ENCODE measurements at regions not wholly inside any gene's neighbourhood (a gene's known extent, or its start where the extent isn't known, plus 50 kb on each side); places are given as distances from the start of the nearest gene placed in this dataset.

GRCh38 chr5:54927097-54927746, 58.2 kb downstream of the ESM1 start:
- DNase-seq (ENCODE audit: low read depth), result no peak

- no peak for DNase-seq (ENCODE audit: low read depth)
Measured at GRCh38 chr5:54924487-54924886, 60.9 kb downstream of the ESM1 start.

DNA sequence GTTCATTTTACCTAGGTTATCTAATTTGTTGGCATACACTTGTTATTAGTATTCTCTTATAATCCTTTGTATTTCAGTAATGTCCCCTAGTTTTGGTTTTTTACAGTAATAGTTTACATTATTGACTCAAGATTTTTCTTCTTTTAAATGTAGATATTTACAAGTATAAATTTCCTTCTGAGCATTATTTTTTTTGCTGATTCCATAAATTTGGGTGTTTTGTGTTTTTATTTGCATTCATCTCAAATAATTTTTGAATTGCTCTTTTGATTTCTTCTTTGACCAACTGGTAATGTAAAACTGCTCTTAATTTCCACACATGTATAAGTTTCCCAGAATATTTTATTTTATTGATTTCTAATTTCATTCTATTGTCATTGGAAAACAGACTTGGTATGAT, 68.1 kb downstream of the ESM1 start:
- no peak for DNase-seq (ENCODE audit: low read depth)

DNA sequence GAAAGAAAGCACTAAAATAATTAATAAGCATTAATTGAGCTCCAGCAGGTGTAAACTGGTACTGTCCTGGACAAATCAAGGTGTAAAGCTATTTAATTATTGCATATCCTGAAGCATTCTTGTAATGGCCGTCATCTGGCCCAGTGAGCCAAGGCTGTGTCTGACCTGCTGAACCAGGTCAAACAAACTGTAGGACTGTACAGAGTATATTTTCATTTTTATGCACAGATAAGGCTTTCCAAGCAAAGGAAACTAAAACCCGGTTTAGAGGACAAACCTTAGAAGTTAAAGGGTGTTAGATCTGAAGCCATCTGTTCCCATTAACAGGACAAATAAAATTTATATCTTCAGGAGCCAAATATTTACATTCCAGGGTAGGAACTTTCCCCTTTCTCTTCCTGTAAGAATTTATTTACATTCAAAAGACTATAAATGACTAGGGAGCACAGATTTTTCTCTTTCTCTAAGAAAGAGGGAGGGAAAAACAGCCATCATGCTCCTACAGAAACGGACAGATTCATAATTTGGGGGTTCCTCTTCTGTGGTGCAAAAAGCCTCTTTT, 69.8 kb downstream of the ESM1 start:
- DNase-seq (ENCODE audit: low read depth), result no peak

- DNase-seq (ENCODE audit: low read depth), result no peak
Measured at GRCh38 chr5:54912021-54912420, 73.4 kb downstream of the ESM1 start.

- DNase-seq (ENCODE audit: low read depth), result peak; percentile 77
Measured at GRCh38 chr5:54909911-54910870, 75.2 kb downstream of the ESM1 start.

DNA sequence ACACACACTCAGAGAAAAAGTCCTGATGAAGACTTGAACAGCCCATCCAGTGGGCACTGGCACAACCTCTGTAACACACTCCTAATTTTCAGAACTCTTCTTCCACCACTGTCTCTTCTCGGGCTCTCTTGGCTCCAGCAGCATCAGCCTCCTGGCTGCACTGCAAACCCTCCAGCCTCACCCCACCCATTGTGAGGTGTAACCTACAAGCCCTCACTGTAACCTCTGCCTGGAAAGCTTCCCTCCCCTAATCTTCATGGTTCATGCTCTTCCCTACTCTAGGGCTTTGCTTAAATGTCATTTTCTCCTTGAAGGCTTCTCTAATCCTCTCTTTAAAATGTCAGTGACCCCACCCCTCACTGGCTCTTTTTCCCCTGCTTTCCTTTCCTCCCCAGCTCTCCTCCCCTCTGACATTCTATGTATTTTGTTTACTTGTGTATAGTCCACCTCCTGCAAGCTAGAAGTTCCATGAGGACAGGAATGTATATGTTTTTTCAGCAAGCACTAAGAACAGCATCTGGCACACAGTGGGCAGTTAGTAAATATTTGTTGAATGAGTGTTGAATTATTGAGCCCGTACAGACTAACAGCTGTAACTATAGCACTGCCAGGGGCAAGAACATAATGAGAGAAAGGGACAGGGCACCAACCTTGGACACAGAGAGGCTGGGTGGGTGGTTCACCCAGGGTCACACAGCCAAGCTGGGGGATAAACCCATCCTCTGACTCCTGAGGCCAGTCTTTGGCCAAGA, 76.4 kb downstream of the ESM1 start:
- peak; percentile 52 for DNase-seq (ENCODE audit: low read depth)

DNA sequence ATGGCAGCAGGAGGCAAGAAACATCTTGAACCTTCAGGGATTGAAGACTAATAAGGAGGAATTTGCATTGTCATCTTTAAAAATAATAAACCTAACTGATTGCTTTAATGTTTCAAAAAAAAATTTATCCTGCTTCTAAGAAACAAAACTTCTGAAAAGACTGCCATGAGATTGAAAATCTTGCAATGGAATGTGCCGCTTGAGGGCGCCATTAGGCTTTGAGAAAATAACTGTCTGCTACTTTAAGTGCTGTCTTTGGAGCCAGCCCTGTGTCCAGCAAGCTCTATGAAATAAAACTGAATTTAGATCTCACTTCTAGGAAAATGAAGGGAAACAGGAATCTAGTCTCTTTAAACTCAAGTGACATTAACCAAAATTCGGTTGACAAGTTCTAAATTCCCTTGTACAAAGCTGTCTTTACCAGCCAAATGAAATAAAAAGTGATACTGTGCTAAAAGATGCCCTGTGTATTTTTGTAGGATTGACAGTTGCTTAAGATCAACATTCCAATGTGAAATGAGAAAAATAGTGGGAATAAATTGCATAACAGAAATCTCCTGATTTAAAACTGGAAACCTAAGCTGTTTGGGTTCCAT, 79.4 kb downstream of the ESM1 start:
- peak; percentile 77 for DNase-seq (ENCODE audit: low read depth)

DNA sequence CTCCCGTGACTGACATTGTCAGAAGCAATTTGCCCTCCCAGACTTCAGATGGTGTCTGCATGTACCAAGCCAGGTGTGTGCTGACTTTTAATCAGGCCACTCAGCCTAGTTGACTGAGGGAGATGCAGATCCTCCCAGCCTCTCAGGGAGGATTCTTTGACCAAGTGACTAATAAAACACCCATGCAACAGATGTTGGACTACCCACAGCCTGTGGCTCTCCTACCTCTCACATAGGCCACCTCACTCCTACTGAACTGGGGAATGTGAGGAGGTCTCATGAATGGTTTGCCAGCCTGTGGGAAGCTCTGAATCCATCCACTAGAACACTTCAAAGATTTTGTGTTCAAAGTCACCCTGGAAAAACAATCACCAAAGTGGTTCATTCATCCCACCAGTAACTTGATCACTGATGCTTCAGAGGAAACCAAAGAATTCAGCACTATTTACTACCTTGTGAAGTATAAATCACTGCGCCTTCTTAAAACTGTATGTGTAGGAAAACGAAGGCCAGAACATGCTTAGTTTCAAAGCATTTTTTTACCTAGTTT, 80.1 kb downstream of the ESM1 start:
- peak; percentile 63 for DNase-seq (ENCODE audit: low read depth)

- peak; percentile 78 for DNase-seq (ENCODE audit: low read depth)
Measured at GRCh38 chr5:54904425-54904824, 81.0 kb downstream of the ESM1 start.

DNA sequence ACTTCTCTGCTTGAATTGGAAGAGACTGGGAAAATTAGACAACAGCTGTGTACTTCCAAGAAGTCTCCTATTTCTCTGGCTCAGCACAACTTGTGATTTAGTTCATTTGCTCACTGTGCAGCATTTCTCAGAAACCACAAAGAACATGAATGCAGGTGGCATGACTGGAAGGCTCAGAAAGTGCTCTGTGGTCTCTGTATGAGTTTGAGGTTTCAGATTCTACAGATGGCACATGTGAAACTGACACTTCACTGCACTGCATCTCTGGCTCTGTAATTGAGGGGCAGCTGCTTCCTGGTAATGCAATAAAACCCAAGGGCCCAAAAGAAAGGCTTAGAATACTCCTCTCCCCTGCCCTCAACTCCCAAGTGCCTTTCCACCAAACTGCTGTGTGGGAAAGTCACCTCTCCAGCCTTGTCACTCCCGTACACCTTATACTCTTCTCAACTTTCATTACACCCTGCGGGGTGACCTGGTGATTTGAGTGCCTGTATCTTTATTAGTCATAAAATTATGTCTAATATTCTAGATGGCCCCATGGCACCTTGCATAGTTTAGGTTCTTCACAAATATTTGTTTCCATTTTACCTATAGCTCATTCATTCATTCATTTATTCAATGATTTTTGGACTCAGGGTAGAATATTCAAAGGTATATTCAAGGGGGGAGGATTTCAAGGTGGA, 82.5 kb downstream of the ESM1 start:
- DNase-seq (ENCODE audit: low read depth), result peak; percentile 100

GRCh38 chr5:54900984-54901725, 84.2 kb downstream of the ESM1 start:
- DNase-seq (ENCODE audit: low read depth), result peak; percentile 99

GRCh38 chr5:54897001-54897400, 88.4 kb downstream of the ESM1 start:
- DNase-seq (ENCODE audit: low read depth), result no peak

DNA sequence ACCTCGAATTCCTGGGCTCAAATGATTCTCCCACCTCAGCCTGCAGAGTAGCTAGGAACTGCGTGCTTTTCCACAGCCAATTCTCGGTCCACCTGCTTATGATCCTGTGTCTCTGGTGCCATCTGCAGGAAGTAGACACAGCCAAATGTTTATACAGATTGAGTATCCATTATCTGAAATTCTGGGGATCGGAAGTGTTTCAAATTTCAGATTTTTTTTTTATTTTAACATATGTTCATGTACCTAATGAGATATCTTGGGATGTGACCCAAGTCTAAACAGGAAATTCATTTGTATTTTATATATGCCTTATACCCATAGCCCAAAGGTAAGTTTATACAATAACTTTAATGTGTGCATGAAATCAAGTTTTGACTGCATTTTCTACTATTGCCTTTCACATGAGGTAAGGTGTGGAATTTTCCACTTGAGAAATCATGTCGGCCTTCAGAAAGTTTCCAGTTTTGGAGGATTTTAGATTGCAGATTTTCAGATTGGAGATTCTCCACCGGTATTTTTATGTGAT, 89.5 kb downstream of the ESM1 start:
- DNase-seq (ENCODE audit: low read depth), result peak; percentile 81

DNA sequence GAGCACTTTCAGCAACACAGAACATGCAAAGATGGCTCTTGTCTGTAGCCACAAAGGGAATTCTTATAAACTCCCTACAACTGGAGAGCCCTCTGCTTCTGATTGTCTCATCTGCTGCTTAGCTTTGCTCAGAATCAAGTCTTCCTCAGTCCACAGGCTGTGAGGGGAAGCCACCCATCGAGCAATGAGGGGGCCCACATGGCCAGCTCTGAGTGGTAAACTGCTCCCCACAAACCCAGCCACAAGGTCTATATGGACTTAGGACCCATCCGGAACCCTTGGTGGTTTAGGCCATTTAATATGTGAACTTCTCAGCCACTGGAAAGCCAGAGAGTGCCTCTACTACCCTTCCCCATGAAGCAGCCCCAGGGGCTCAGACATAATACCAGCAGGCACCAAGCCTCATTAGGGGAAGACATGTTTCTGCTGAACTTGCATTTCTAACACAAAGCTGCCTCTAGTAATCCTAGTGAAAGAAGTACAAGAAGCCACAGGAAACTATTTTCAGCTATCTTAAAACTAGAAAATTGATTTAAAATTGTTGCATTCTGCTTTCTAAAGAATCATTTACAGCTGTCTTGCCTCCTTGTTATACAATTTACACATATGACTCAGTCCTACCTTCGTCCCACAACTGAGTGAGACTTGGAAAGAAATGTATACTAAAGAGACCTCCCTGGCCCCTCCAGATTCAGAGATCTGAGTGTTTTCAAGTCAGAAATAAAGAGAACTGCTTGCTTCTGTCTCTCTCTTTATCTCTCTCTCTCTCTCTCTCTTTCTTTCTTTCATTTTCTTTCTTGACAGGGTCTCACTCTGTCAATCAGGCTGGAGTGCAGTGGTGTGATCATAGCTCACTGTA, 90.2 kb downstream of the ESM1 start:
- DNase-seq (ENCODE audit: low read depth), result no peak

- peak; percentile 91 for DNase-seq (ENCODE audit: low read depth)
Measured at GRCh38 chr5:54889826-54890225, 95.6 kb downstream of the ESM1 start.

DNA sequence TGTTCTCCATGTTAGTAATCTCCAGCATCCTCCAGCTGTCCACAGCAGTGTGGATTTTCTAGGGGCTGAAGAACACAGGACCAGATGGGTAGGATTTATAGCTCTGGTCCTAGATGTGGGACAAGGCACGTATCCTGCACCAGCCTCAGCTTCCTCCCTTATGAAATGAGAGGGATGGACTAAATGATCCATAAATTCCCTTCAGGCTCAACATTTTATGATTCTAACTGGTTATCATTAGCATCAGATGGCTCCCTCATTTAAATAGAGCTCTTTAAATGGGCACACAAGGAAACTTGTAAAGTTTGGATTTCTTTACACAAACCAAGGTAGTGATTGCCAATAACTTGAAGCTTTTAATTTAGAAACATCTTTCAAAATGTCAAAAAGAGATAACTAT, 97.7 kb downstream of the ESM1 start:
- no peak for DNase-seq (ENCODE audit: low read depth)

- no peak for DNase-seq (ENCODE audit: low read depth)
Measured at GRCh38 chr5:54886866-54887265, 98.5 kb downstream of the ESM1 start.

- no peak for DNase-seq (ENCODE audit: low read depth)
Measured at GRCh38 chr5:54885636-54886035, 99.8 kb downstream of the ESM1 start.

All from LHCN-M2 (cell line).